ENCODE measurements at regions not wholly inside any gene's neighbourhood (a gene's known extent, or its start where the extent isn't known, plus 50 kb on each side); places are given as distances from the start of the nearest gene placed in this dataset.

- TF ChIP-seq REST (IDR thresholded peaks at IDR 0.05; ENCODE audit: low read depth, low read length) (no peak), TAF1 (IDR thresholded peaks at IDR 0.05; ENCODE audit: borderline replicate concordance, low read depth, low read length) (no peak), YY1 (IDR thresholded peaks at IDR 0.05; ENCODE audit: low read depth) (no peak), FOXM1 (IDR thresholded peaks at IDR 0.05; ENCODE audit: low read depth) (no peak), SMC3 (IDR thresholded peaks at IDR 0.05; ENCODE audit: low read depth, low read length) (no peak), PBX3 (IDR thresholded peaks at IDR 0.05) (no peak), CTCF (IDR thresholded peaks at IDR 0.05) (no peak), MXI1 (IDR thresholded peaks at IDR 0.05; ENCODE audit: low read depth, low read length) (no peak), RCOR1 (IDR thresholded peaks at IDR 0.05; ENCODE audit: low read length) (no peak), FOXJ3 (CRISPR knock-in tag; IDR thresholded peaks at IDR 0.05) (no peak)
These were observed 101.0 kb downstream of the KLRB1 start for GRCh38 chr12:9506746-9507145.
